GM18499 (cell line): ENCODE measurements at regions not wholly inside any gene's neighbourhood (a gene's known extent, or its start where the extent isn't known, plus 50 kb on each side); places are given as distances from the start of the nearest gene placed in this dataset.
"Not testable (repeated sequence)": the region's sequence is repeated elsewhere in the genome, so short reads cannot be mapped to it uniquely, and the experiment has no call there.

Source experiments
- ATAC-seq: cut with Tn5 transposase; IDR thresholded peaks from one replicate; pipeline ENCODE4 v1.9.1; 2021; ENCODE audit warnings: moderate number of reproducible peaks; ENCODE audit not compliant: insufficient read depth, unreplicated experiment

GRCh38 chr4:174084542-174084941 is 198.9 kb downstream of the FBXO8 start:
- no peak for ATAC-seq

DNA sequence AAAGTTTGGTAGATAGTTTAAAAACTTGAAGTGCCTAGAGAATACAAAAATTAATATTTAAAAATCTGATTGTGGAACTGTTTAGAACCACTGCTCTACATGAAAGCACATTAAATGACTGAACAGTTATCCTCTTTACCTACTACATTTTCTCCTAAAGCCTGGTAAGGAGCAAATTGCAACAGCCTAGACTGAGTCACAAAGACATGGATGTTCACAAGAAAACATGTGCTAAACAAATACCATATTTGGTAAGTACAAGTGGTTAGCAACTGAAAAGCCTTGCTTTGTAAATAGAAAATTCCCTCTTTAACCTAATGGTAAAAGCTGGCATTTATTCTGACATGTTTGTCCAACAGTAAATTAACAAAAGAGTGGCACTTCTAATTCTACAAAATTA is 203.1 kb downstream of the FBXO8 start:
- no peak for ATAC-seq

DNA sequence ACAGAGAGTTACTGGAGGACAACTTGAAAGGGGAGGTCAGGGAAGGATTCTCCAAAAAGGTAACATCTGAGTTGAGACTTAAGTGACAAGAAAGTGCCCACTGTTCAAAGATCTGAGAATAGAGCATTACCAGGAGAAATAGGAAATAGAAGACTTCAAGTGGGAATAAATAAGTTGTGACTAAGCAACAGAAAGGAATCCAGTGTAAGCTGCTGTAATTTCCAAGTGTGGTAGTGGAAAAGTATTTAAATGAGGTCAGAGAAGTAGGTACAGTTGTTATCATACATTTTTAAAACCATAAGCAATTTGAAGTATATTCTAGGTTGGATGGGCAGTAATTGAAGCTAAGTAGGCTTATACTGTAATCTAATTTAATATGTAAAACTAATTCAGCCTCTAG is 211.9 kb downstream of the FBXO8 start:
- no peak for ATAC-seq

- ATAC-seq: no peak
These were observed 213.6 kb downstream of the FBXO8 start for GRCh38 chr4:174069848-174070330.

GRCh38 chr4:174066611-174067205 is 216.8 kb downstream of the FBXO8 start:
- ATAC-seq: no peak

DNA sequence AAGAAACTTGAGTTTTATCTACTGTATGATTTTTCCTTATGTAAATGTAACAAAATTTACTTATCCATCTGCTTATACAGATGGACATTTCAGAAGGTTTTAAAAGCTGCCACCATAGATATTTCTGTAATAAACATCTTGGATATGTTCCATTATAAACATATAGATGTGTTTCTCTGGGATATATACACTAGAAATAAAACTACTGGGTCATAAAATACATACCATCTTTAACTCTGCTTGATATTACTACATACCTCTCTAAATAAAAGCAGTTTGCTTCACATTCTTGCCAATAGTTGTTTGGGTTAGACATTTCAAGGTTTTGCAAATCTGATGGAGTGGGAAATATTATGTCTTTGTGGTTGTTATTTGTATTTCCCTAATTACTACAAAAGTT is 220.6 kb downstream of the FBXO8 start:
- no peak for ATAC-seq

GRCh38 chr4:174061026-174061425 is 222.4 kb downstream of the FBXO8 start:
- ATAC-seq: no peak

DNA sequence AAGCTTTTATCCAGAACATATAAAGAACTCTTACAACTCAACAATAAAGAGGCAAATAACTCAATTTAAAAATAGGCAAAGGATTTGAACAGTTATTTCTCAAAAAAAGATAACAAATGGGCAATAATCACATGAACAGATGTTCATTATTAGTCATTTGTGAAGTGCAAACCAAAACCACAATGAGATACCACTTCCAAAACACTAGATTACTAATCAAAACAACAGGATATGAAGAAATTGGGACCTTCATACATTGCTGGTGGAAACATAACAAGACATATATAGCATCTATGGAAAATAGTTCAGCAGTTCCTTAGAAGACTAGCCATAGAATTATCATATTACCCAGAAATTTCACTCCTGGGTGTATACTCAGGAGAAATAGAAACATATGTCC is 224.6 kb downstream of the FBXO8 start:
- no peak for ATAC-seq

DNA sequence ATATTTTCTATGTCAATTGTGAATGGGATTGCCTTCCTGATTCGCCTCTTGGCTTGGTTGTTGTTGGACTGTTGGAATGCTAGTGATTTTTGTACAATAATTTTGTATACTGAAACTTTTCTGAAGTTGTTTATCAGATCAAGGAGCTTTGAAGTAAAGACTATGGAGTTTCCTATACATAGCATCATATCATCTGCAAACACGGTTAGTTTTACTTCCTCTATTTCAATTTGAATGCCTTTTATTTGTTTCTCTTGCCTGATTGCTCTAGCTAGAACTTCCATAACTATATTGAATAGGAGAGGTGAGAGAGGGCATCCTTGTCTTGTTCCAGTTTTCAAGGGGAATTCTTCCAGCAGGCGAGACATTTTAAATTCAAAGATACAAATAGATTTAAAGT is 226.5 kb downstream of the FBXO8 start:
- peak; percentile 45 for ATAC-seq

- no peak for ATAC-seq
These were observed 228.1 kb downstream of the FBXO8 start for GRCh38 chr4:174055344-174055743.

- ATAC-seq: no peak
These were observed 229.6 kb downstream of the FBXO8 start for GRCh38 chr4:174053895-174054294.

DNA sequence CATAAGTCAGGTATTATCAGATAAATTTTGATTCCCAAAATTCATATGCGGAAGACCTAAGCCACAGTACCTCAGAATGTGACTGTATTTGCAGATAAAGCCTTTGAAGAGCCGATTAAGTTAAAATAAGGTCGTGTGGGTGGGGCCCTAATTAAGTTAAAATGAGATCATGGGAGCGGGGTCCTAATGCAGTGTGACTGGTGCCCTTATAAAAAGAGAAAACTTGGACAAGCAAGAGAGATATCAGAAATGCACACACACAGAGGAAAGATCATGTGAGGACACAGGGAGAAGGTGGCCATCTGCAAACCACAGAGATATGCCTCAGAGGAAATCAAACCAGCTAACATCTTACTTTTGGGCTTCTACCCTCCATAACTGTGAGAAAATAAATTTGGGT is 236.1 kb downstream of the FBXO8 start:
- ATAC-seq: no peak

DNA sequence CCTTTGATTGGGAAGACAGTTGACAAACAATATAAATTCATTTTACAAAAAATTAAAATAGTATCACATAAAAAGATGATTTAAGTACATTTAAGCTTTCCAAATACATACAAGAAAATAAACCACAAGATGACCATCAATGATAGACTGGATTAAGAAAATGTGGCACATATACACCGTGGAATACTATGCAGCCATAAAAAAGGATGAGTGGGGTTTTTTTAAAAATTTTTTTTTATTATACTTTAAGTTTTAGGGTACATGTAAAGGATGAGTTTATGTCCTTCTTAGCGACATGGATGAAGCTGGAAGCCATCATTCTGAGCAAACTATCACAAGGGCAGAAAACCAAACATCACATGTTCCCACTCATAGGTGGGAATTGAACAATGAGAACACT is 237.6 kb downstream of the FBXO8 start:
- ATAC-seq: not testable (repeated sequence)

DNA sequence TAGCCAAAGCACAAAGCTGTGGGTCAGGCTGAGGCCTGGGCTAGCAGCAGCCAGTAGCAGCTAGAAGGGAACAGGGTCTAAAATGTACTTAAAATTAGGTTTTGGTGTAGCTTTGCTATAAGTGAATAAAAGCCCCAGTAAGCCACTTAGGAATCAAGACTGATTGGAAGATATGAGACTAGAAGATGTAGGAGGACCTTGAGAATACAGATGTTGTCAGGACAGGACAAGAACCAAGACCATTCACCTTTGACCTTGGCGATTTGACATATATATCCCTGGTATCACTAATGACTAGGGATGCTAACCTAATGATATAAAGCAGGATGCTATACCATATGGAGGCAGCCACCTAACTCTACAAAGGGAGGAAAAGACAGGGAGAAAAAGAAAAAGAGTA is 238.1 kb downstream of the FBXO8 start:
- ATAC-seq: no peak

DNA sequence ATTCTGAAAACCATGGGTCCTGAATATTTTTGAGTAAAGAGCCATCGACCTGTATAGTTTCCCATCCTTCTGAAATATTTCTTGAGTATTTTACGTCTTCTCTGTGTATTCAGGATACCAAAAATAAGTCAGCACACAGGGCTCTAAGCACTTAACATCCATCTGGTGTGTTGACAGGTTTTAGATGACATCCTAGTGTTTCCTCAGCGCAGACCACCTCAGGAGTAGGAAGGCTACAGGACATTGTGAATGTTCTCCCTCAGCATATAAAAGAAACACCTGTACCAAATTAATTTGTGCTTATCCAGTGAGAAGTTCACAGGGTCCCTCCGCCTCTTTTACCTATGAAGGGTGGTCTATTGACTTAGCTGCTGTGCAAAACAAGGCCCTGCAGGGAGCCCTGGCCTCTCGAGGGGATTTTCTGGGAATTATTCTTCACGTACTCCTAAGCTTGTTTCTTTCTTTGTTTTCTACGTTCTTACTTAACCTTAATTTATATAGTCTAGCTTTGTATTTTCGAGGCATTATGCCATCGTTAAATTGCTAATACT is 241.8 kb downstream of the FBXO8 start:
- no peak for ATAC-seq

DNA sequence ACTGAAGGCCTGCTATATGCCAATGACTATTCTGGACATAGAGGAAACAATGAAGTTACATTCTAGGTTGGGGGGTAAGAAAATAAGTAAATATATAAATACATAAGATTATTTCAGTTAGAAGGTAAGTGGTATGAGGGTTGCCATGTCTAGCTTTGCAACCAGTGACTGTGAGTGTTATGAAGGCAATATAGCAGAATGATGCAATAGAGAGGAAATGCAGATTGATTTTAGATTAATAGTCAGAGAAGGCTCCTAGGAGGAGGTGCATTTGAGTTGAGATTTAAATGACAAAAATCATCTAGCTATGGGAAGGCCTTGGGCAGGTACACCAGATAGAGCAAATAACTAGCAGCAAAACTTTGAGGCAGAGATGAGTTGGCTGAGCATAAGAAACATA is 243.2 kb downstream of the FBXO8 start:
- ATAC-seq: no peak

DNA sequence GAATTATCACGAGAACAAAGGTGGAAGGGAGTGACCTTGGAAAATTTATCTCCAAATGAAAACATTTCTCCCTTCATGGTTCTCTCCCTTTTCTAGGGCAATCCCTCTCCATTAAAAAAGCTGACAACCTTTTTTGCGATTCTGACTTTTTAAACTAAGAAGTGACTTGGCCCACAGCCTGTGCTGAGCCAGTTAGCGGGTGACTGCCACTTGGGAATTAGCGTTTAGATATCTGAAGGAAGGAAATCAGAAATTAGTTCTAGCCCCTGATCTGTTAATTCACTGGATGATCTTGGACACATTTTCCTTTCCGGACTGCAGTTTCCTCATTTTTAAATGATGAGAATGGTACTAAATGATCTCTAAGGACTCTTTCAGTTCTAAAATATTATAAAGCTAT is 245.0 kb downstream of the FBXO8 start:
- no peak for ATAC-seq

DNA sequence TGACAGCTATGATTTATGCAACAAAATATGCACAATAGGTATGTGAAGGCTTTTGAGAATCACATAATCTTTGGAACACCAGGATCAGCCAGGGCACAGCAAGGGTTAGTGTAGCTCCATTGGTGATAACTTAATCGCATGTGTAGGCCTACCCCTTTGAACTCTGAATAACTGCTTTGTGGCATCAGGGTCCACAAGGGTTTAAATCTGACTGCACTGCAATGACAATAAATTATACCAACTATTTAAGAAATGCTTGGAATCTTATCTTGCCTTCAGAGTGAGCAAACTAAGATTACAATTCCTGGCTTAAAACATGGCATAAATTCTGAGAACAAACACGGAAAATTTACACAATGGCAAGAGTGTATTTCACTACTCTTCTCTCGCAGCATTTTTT is 245.8 kb downstream of the FBXO8 start:
- ATAC-seq: no peak

DNA sequence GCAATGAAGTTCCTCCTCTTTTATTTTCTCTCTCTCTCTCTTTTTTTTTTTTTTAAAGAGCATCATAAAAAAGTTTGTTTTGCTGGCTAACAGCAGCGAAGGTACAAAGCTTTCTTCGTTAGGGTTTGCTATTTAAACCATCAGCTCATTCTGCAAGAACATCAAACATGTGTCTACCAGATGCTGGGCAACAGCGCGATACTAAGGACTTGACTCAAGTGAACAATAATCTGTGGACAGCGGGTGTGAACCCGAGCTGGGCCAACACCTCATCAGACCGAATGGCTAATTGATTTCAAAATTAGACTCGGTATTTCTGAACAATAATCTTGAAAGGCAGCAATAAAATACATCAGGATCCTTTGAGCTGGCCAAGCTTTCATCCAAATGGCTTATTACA is 246.4 kb downstream of the FBXO8 start:
- ATAC-seq: no peak

DNA sequence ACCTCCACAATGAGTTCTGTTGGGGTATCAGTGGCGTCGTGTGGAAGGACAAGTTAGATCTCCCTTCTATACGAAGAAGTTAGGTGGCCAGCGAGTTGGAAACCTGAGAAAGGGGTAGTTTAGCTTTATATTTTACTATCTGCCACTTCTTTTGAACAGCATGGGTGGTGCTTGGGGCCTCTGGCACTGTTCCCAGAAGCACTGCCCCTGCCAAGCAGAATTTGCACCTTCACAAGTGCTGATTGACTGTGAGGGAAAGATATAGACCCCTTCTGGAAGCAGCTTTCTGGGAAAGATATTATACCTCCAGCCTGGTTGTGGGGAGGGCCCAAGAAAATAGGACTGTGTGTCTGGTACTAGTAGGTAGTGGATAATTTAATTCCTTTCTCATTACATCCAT is 246.9 kb downstream of the FBXO8 start:
- ATAC-seq: no peak

DNA sequence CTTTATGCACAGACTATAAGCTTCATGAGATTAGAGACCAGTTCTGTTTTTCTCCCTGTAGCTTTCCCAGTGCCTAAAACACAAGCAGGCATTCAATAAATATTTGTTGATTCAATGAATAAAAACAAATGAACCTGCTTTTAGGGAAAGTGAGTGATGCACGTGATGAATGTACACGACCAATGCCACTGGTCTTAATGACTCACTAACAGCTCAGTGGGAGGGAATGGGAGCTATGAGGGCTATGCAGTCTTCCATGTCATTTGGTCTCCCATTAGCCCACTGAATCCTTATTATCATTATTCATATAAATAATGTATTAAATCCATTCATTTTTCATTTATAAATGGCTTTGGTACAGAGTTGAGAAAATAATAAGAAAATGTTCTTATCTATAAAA is 247.4 kb downstream of the FBXO8 start:
- no peak for ATAC-seq

DNA sequence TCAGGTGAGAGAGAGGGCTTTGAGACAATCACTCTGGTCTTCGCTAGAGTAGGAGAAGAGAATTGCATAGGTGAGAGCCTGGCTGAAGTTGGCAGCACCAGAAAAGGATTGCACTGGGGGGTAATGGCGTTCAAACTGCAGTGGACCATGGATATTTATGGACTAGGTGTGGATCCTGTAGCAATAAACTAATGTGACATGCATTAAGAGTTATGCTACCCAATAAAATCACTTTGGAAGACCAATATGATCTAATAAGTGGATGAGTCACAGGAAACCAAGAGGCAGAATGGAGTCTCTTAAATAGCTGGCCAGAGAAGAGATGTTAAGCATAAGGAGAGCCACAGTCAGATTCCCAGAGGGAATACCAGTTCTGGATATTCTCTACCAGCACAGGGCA is 259.8 kb downstream of the FBXO8 start:
- ATAC-seq: no peak

- ATAC-seq: no peak
These were observed 265.2 kb downstream of the FBXO8 start for GRCh38 chr4:174018236-174018635.
